Activated CD8-positive, alpha-beta memory T cell treated with anti-CD3 and anti-CD28 coated beads, Interleukin-2, amount 50 U/mL, for 1 hour (primary cell): ENCODE measurements at regions not wholly inside any gene's neighbourhood (a gene's known extent, or its start where the extent isn't known, plus 50 kb on each side); places are given as distances from the start of the nearest gene placed in this dataset.

Experiments
- DNase-seq: peaks from one replicate; pipeline ENCODE4 v3.0.0-alpha.2; 2020; ENCODE audit errors: extremely low read depth

DNA sequence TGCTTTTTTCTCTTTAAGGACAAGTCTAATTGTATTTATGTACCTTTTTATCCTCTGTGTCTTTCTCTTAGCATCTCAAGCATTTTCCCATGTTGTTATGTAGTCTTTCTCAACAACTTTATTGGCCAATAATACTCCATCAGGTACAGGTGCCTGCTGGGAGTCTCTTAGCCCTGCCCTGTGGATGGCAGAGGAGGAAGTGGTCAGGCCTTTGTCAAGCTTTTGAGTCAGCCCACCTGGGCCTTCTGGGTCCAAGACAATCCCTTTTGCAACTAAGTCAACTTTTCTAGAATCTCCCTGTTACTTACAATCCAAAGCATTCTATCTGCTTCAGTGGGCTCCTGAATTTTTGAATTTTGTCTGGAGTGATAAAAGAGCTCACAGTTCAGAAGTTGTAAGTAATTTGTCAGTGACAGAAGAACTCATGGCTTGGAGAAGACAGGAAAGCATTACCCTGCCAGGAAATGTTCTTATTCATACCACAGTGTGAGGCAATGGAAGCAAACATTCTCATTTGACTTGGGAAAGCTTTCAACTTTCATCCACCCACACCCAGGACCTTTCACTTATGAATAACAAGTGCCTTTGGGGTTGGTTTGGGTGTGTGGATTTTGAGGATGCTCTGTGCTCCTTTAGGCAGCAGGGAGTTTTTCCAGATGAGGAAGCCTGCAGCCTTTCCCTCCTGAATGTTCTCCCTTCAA is 200.0 kb upstream of the S1PR3 start:
- no peak for DNase-seq

- DNase-seq: no peak
Measured at GRCh38 chr9:88792502-88792901, 198.8 kb upstream of the S1PR3 start.

GRCh38 chr9:88794100-88794499 is 197.2 kb upstream of the S1PR3 start:
- DNase-seq: no peak

- no peak for DNase-seq
Measured at GRCh38 chr9:88796947-88797346, 194.3 kb upstream of the S1PR3 start.

GRCh38 chr9:88798476-88798875 is 192.8 kb upstream of the S1PR3 start:
- no peak for DNase-seq

GRCh38 chr9:88799541-88800328 is 191.5 kb upstream of the S1PR3 start:
- DNase-seq: no peak

- no peak for DNase-seq
Measured at GRCh38 chr9:88800329-88800682, 191.0 kb upstream of the S1PR3 start.

- no peak for DNase-seq
Measured at GRCh38 chr9:88801214-88801796, 190.0 kb upstream of the S1PR3 start.

- no peak for DNase-seq
Measured at GRCh38 chr9:88802533-88802932, 188.7 kb upstream of the S1PR3 start.

DNA sequence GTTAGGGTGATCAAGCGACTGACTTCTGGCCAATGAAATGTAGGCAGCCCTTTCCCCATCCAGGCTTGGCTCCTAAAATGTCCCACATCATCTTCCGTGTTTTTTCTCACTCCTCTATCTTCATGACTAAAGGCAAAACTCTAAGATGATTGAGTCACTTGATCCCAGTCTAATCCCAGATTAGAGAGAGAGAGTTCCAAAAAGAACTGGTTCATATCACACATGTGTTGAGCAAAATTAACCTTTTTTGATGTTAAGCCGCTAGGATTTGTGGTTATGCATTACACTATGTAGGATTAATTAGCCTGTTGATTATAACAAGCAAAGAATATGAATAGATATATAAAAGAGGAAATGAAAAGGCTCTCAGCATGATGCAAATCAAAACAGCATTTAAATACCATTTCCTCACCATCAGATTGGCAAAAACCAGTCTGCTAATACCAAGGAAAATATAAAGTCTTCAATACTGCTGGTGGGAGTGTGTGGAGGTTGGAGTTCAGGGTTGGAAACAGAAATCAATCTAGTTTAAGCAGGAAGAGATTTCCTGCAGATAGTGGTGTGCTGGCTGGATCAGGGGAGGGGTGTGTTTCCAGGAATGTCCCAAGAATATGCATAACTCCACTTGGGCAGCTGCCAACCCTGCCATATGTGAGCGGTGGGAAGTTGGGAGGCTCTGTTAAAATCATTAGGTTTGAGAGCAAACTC is 187.6 kb upstream of the S1PR3 start:
- no peak for DNase-seq

DNA sequence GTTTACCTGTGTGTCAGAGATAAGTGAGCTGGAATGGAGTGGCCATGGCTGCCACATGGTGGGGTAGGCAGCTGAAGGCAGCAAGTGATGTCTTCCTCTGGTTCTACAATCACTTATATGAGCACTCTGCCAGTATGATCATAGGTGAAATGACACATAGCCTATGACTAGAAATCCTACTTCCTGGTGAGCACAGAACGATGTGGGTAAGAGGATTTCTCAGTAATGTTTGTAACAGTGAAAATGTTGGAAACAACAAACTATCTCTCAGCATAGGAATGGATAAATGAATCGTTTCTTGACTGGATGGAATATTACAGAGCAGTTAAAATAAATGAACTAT is 187.0 kb upstream of the S1PR3 start:
- no peak for DNase-seq

GRCh38 chr9:88805217-88805943 is 185.9 kb upstream of the S1PR3 start:
- no peak for DNase-seq

DNA sequence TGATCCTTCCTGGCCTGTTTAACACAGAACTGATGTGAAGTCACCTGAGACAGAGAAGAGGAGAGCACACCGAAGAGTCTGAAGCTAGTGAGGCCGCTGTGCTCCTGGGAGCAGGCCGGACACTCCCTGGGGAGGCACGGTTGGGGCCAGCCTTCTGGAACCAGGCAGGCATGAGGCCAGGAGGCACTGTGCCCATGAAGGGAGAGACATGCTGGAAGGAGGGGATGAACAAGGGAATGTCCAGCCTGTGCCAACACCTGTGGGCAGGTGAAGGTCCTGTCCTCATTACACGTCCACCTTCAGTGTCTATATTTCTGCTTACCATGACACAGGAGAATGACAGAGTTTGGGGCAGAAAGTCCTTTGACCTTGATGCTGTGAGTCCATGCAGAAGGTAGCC is 183.8 kb upstream of the S1PR3 start:
- DNase-seq: no peak

DNA sequence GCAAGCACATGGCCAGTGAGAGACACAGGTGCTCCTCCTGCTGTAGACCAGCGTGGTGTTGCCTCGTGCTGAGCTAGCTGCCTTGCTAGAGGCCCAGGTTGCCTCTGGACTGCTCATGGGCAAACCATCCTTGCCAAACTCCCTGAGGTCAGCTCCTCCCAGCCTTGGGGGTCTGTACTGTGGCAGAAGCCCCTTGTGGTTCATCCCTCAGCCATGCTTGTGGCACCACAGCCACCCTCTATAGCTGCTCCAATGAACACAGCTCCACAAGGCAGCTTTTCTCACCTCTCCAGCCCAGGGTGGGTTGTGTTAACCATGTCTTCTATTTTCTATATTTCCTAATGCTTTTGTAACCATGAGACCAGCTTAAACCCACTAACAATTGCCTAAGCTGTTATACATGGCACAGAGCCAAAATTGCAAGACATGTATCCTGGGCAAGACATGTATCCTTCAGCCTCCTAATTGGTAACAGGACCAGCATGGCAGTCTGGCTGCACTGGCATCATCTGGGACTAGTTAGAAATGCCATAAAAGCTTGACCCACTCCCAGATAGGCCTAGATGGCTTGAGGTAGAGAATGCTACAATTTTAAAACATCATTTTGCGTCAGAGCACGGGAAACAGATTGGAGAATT is 183.1 kb upstream of the S1PR3 start:
- DNase-seq: no peak

- no peak for DNase-seq
Measured at GRCh38 chr9:88808761-88809354, 182.4 kb upstream of the S1PR3 start.

GRCh38 chr9:88809355-88810161 is 181.7 kb upstream of the S1PR3 start:
- no peak for DNase-seq

- no peak for DNase-seq
Measured at GRCh38 chr9:88810826-88811225, 180.4 kb upstream of the S1PR3 start.

DNA sequence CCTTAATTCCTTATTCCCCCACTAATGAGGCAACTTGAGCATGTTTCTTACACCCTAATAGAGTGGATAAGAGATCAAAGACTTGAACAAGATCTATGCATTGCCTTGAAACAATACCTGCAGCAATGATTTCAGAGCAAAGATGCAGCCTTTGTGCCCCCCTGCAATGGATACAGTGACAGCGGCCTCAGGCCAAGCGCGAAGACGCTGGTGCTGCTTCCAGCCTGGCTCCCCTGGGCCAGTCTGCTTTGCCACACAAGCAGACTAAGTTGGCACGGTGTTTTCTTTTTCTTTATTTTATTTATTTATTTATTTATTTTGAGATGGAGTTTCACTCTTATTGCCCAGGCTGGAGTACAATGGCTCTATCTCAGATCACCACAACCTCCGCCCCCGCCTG is 179.8 kb upstream of the S1PR3 start:
- DNase-seq: no peak

- DNase-seq: no peak
Measured at GRCh38 chr9:88812938-88813637, 178.2 kb upstream of the S1PR3 start.
